ENCODE measurements at regions not wholly inside any gene's neighbourhood (a gene's known extent, or its start where the extent isn't known, plus 50 kb on each side); places are given as distances from the start of the nearest gene placed in this dataset.

GRCh38 chr9:129289883-129290282 lies 111.8 kb upstream of the IER5L start:
- ChIA-PET POLR2A (interaction anchor here (0.6 kb wide), 1 partner anchor 35 kb away, joined by 4 read pairs; no protein-coding TSS in a partner anchor), CTCF (interaction anchor here (0.5 to 1.2 kb wide), 2 partner anchors 20 to 189 kb away, joined by 3 read pairs; no protein-coding TSS in a partner anchor)
- H3K9me3 Mint-ChIP-seq (ENCODE audit: unreplicated experiment): peaks cover 6% of the 10 kb centered on the region
- H3K4me3 Mint-ChIP-seq (ENCODE audit: unreplicated experiment): no peak overlapping the region
- no peaks in the 10 kb centered on the region for H3K27me3 Mint-ChIP-seq (ENCODE audit: insufficient read depth, unreplicated experiment)
- BruUV-seq (replicated peaks): no TSS peak
- intact Hi-C loops (cut with micrococcal nuclease): no loop called here
- no peak overlapping the region for H3K27ac Mint-ChIP-seq (ENCODE audit: low read depth, unreplicated experiment)
- no peaks in the 10 kb centered on the region for H3K36me3 Mint-ChIP-seq (ENCODE audit: insufficient read depth, unreplicated experiment)
- TF ChIP-seq CTCF (IDR thresholded peaks at IDR 0.05; ENCODE audit: unreplicated experiment): no peak
- no peak for DNase-seq (ENCODE audit: unreplicated experiment)
- H3K4me1 Mint-ChIP-seq (ENCODE audit: insufficient read depth, unreplicated experiment): no peaks in the 10 kb centered on the region

GRCh38 chr9:129289131-129289731 lies 111.2 kb upstream of the IER5L start:
- ChIA-PET POLR2A (interaction anchor here (0.6 kb wide), 1 partner anchor 36 kb away, joined by 4 read pairs; no protein-coding TSS in a partner anchor), CTCF (interaction anchor here (1.2 kb wide), 1 partner anchor 20 kb away, joined by 3 read pairs; no protein-coding TSS in a partner anchor)
- no TSS peak for BruUV-seq (replicated peaks)

GRCh38 chr9:129287619-129288305 lies 109.7 kb upstream of the IER5L start:
- Mint-ChIP-seq H3K9me3 (ENCODE audit: unreplicated experiment) (no peaks in the 10 kb centered on the region), H3K27ac (ENCODE audit: low read depth, unreplicated experiment) (no peak overlapping the region), H3K4me1 (ENCODE audit: insufficient read depth, unreplicated experiment) (no peaks in the 10 kb centered on the region), H3K36me3 (ENCODE audit: insufficient read depth, unreplicated experiment) (no peaks in the 10 kb centered on the region), H3K4me3 (ENCODE audit: unreplicated experiment) (no peak overlapping the region), H3K27me3 (ENCODE audit: insufficient read depth, unreplicated experiment) (no peaks in the 10 kb centered on the region)
- TF ChIP-seq CTCF (IDR thresholded peaks at IDR 0.05; ENCODE audit: unreplicated experiment): no peak
- ChIA-PET CTCF (no interaction called here), POLR2A (interaction anchor here (0.7 kb wide), 1 partner anchor 47 kb away, joined by 3 read pairs; no protein-coding TSS in a partner anchor)
- DNase-seq (ENCODE audit: unreplicated experiment): no peak
- no TSS peak for BruUV-seq (replicated peaks)
- intact Hi-C loops (cut with micrococcal nuclease): no loop called here

More at GRCh38 chr9:129289131-129289731, 111.2 kb upstream of the IER5L start:
- intact Hi-C loops (cut with micrococcal nuclease): no loop called here
- Mint-ChIP-seq H3K27me3 (ENCODE audit: insufficient read depth, unreplicated experiment) (no peaks in the 10 kb centered on the region), H3K36me3 (ENCODE audit: insufficient read depth, unreplicated experiment) (no peaks in the 10 kb centered on the region), H3K4me3 (ENCODE audit: unreplicated experiment) (no peak overlapping the region), H3K27ac (ENCODE audit: low read depth, unreplicated experiment) (no peak overlapping the region), H3K4me1 (ENCODE audit: insufficient read depth, unreplicated experiment) (no peaks in the 10 kb centered on the region), H3K9me3 (ENCODE audit: unreplicated experiment) (peaks cover 2% of the 10 kb centered on the region)
- DNase-seq (ENCODE audit: unreplicated experiment): no peak
- no peak for TF ChIP-seq CTCF (IDR thresholded peaks at IDR 0.05; ENCODE audit: unreplicated experiment)

GRCh38 chr9:129285979-129286772 lies 108.1 kb upstream of the IER5L start:
- H3K27ac Mint-ChIP-seq (ENCODE audit: low read depth, unreplicated experiment): no peak overlapping the region
- no peak for TF ChIP-seq CTCF (IDR thresholded peaks at IDR 0.05; ENCODE audit: unreplicated experiment)
- no TSS peak for BruUV-seq (replicated peaks)
- H3K36me3 Mint-ChIP-seq (ENCODE audit: insufficient read depth, unreplicated experiment): no peaks in the 10 kb centered on the region
- H3K9me3 Mint-ChIP-seq (ENCODE audit: unreplicated experiment): no peaks in the 10 kb centered on the region
- H3K4me1 Mint-ChIP-seq (ENCODE audit: insufficient read depth, unreplicated experiment): no peaks in the 10 kb centered on the region
- H3K27me3 Mint-ChIP-seq (ENCODE audit: insufficient read depth, unreplicated experiment): no peaks in the 10 kb centered on the region
- no peak for DNase-seq (ENCODE audit: unreplicated experiment)
- H3K4me3 Mint-ChIP-seq (ENCODE audit: unreplicated experiment): no peak overlapping the region
- ChIA-PET CTCF (interaction anchor here (0.6 kb wide), 1 partner anchor 295 kb away, joined by 4 read pairs; no protein-coding TSS in a partner anchor), POLR2A (interaction anchor here (0.7 kb wide), 1 partner anchor 73 kb away, joined by 4 read pairs; no protein-coding TSS in a partner anchor)
- intact Hi-C loops (cut with micrococcal nuclease): no loop called here

Measured in MCF 10A (cell line).